Mesendoderm (in vitro differentiated cells): ENCODE measurements at regions not wholly inside any gene's neighbourhood (a gene's known extent, or its start where the extent isn't known, plus 50 kb on each side); places are given as distances from the start of the nearest gene placed in this dataset.
A peak's percentile ranks its signal among the peaks of the same experiment; 100 is the strongest.

Source experiments
- DNase-seq: peaks from one replicate; pipeline ENCODE4 v3.0.0; 2013
- H2AK5ac ChIP-seq: 2 replicates; pipeline ENCODE4 v1.6.1; 2013; ENCODE audit warnings: low read length, inconsistent platforms
- H2BK120ac ChIP-seq: 2 replicates; pipeline ENCODE4 v1.6.1; 2013; ENCODE audit warnings: low read depth, mild to moderate bottlenecking, low read length, moderate library complexity, mixed read lengths
- H2BK15ac ChIP-seq: replicated peaks from 2 replicates; pipeline ENCODE4 v1.6.1; 2013; ENCODE audit warnings: low read depth, mild to moderate bottlenecking, moderate library complexity
- H2BK5ac ChIP-seq: 2 replicates; pipeline ENCODE4 v1.6.1; 2013; ENCODE audit warnings: low read length, inconsistent platforms
- H3K18ac ChIP-seq: 2 replicates; pipeline ENCODE4 v1.6.1; 2013; ENCODE audit warnings: mild to moderate bottlenecking, low read length, mixed read lengths
- H3K23ac ChIP-seq: one replicate; pipeline ENCODE4 v1.6.1; 2013; ENCODE audit warnings: low read length
- H3K27ac ChIP-seq: 2 replicates; pipeline ENCODE4 v1.5.1; 2013; ENCODE audit warnings: low read depth, mild to moderate bottlenecking, inconsistent platforms, low read length, moderate library complexity
- H3K27me3 ChIP-seq: 2 replicates; pipeline ENCODE4 v1.6.1; 2013; ENCODE audit warnings: low read length, control low read depth, mild to moderate bottlenecking, inconsistent platforms; ENCODE audit not compliant: insufficient read depth, poor library complexity
- H3K36me3 ChIP-seq: 2 replicates; pipeline ENCODE4 v1.6.1; 2013; ENCODE audit warnings: low read length, inconsistent platforms; ENCODE audit not compliant: control insufficient read depth, insufficient read depth
- H3K4ac ChIP-seq: one replicate; pipeline ENCODE4 v1.6.1; 2013; ENCODE audit warnings: low read depth, mild to moderate bottlenecking, low read length, moderate library complexity
- H3K4me1 ChIP-seq: 2 replicates; pipeline ENCODE4 v1.6.1; 2013; ENCODE audit warnings: low read depth, low read length, inconsistent platforms; ENCODE audit not compliant: control insufficient read depth
- H3K4me2 ChIP-seq: 2 replicates; pipeline ENCODE4 v1.6.1; 2013; ENCODE audit warnings: low read length
- H3K4me3 ChIP-seq: 2 replicates; pipeline ENCODE4 v1.5.1; 2013; ENCODE audit warnings: mild to moderate bottlenecking, low read length
- H3K56ac ChIP-seq: one replicate; pipeline ENCODE4 v1.6.1; 2013; ENCODE audit warnings: low read length
- H3K79me1 ChIP-seq: 2 replicates; pipeline ENCODE4 v1.6.1; 2013; ENCODE audit warnings: low read length, inconsistent platforms
- H3K79me2 ChIP-seq: 2 replicates; pipeline ENCODE4 v1.6.1; 2013; ENCODE audit warnings: mild to moderate bottlenecking, low read length; ENCODE audit not compliant: control insufficient read depth, insufficient read depth
- H3K9ac ChIP-seq: 2 replicates; pipeline ENCODE4 v1.6.1; 2013; ENCODE audit warnings: low read length, inconsistent platforms
- H4K5ac ChIP-seq: one replicate; pipeline ENCODE4 v1.6.1; 2013; ENCODE audit warnings: low read length
- H4K8ac ChIP-seq: one replicate; pipeline ENCODE4 v1.6.1; 2013; ENCODE audit warnings: low read depth, mild to moderate bottlenecking, control low read depth, low read length, moderate library complexity
- WGBS: extraction: QIAGEN DNeasy Blood & Tissue Kit; methylation state at CpG from one replicate; pipeline ENCODE4 v1.1.7; 2013; ENCODE audit warnings: low lambda C conversion rate, missing lambda C conversion rate; ENCODE audit not compliant: insufficient coverage; ENCODE audit errors: extremely low coverage; 5-methylcytosine and 5-hydroxymethylcytosine counted together

DNA sequence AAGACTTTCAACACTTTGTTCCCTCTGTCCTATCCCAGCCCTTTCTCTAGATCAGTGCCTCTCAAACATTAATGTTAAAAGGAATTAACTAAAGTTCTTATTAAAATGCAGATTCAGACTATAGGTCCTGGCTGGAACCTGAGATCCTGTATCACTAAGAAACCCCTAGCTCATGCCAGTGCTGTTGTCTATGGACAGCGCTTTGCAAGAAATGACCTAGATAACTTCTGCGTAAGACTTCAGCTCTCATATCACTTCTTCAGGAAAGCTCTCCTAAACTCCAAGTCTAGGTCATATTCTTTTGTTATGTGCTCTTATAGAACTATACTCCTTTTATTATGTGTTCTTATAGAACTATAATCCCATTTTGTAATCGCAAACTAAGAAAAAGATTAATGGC is 67.8 kb upstream of the CDIN1 start:
- H3K27me3 ChIP-seq: no peaks in the 10 kb centered on the region
- no CpG with 5 or more reads among the region's 3 CpGs for WGBS
- H3K36me3 ChIP-seq: no peaks in the 10 kb centered on the region
- H2BK5ac ChIP-seq: no peak overlapping the region
- no peak overlapping the region for H3K4me2 ChIP-seq
- H3K4ac ChIP-seq: no peak overlapping the region
- no peaks in the 10 kb centered on the region for H3K79me1 ChIP-seq
- H4K5ac ChIP-seq: no peak overlapping the region
- H2BK120ac ChIP-seq: no peak overlapping the region
- H3K79me2 ChIP-seq: no peaks in the 10 kb centered on the region
- H3K27ac ChIP-seq: no peak overlapping the region
- H3K23ac ChIP-seq: no peak overlapping the region
- H3K56ac ChIP-seq: no peak overlapping the region
- H2BK15ac ChIP-seq: no peak overlapping the region
- no peak overlapping the region for H3K4me3 ChIP-seq
- H3K18ac ChIP-seq: peak overlapping the region; percentile 7
- no peak for DNase-seq
- H3K4me1 ChIP-seq: no peaks in the 10 kb centered on the region
- H4K8ac ChIP-seq: no peak overlapping the region
- no peak overlapping the region for H2AK5ac ChIP-seq
- no peak overlapping the region for H3K9ac ChIP-seq

DNA sequence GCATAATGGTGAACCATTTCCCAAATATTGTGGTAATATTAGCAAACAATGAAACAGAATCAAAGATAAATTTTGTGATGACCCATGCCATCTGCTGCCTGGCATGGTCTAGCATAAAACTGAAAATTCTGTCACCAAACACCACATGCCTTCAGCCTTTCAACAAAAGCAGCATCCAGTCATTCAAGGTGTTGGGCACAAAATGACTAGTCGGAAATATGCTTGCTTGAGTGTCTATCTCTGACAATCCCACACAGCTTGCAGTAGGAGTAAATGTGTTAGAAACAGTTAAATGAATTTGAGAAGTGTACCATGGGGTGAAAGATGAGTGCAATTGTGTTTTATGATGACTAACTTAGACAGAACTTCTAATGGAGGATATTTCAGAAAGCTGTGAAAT is 61.7 kb upstream of the CDIN1 start:
- Histone ChIP-seq H3K4me1 (no peaks in the 10 kb centered on the region), H3K4me3 (no peak overlapping the region), H3K79me1 (no peaks in the 10 kb centered on the region), H3K36me3 (no peaks in the 10 kb centered on the region), H3K23ac (no peak overlapping the region), H3K56ac (no peak overlapping the region), H3K4me2 (no peak overlapping the region), H3K4ac (no peak overlapping the region), H3K18ac (no peak overlapping the region), H4K5ac (no peak overlapping the region), H2BK5ac (no peak overlapping the region), H2BK120ac (no peak overlapping the region), H2AK5ac (no peak overlapping the region), H3K27ac (no peak overlapping the region), H3K9ac (no peak overlapping the region), H2BK15ac (no peak overlapping the region), H3K27me3 (no peaks in the 10 kb centered on the region), H3K79me2 (no peaks in the 10 kb centered on the region), H4K8ac (no peak overlapping the region)
- WGBS: no CpG with 5 or more reads among the region's 1 CpG
- DNase-seq: no peak

DNA sequence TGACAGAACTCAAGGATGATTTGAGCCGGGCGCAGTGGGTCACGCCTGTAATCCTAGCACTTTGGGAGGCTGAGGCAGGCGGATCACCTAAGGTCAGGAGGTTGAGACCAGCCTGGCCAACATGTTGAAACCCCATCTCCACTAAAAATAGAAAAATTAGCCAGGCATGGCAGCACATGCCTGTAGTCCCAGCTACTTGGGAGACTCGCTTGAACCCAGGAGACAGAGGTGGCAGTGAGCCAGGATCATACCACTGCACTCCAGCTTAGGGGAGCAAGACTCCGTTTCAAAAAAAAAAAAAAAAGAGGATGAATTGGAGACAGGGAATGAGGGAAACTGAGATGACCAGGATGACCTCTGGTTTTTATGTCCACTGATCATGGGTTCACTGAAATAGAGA is 60.4 kb upstream of the CDIN1 start:
- Histone ChIP-seq H3K27me3 (no peaks in the 10 kb centered on the region), H2BK5ac (no peak overlapping the region), H3K9ac (no peak overlapping the region), H2AK5ac (no peak overlapping the region), H3K18ac (no peak overlapping the region), H3K36me3 (no peaks in the 10 kb centered on the region), H2BK120ac (no peak overlapping the region), H3K4ac (no peak overlapping the region), H3K23ac (no peak overlapping the region), H3K4me1 (no peaks in the 10 kb centered on the region), H3K27ac (no peak overlapping the region), H4K5ac (no peak overlapping the region), H2BK15ac (no peak overlapping the region), H4K8ac (no peak overlapping the region), H3K79me1 (no peaks in the 10 kb centered on the region), H3K4me3 (no peak overlapping the region), H3K56ac (no peak overlapping the region), H3K79me2 (no peaks in the 10 kb centered on the region), H3K4me2 (no peak overlapping the region)
- no CpG with 5 or more reads among the region's 6 CpGs for WGBS
- no peak for DNase-seq

DNA sequence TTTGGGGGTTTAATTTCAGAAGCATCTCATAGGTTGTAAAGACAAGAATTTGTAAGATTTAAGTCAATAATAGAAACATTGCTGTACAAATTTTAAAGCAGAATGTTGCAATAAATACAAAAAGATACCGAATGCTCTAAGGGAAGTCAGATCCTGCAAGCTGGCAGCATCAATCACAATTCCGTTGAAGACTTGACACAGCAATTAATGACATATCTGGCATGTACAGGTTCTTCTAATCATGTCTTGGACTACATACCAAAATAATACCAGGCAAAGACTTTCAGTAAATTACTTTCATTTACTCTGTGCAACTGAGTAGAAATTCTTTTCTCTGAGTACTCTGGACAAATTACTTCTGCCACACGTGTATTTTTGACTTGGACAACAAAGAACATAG is 54.0 kb upstream of the CDIN1 start:
- H3K36me3 ChIP-seq: no peaks in the 10 kb centered on the region
- no peak overlapping the region for H3K4me2 ChIP-seq
- H3K79me2 ChIP-seq: no peaks in the 10 kb centered on the region
- no peak overlapping the region for H4K5ac ChIP-seq
- no peak for DNase-seq
- H3K4me3 ChIP-seq: no peak overlapping the region
- no peak overlapping the region for H4K8ac ChIP-seq
- WGBS: no CpG with 5 or more reads among the region's 3 CpGs
- H2BK15ac ChIP-seq: no peak overlapping the region
- no peaks in the 10 kb centered on the region for H3K79me1 ChIP-seq
- no peak overlapping the region for H3K56ac ChIP-seq
- no peak overlapping the region for H2BK5ac ChIP-seq
- no peak overlapping the region for H3K18ac ChIP-seq
- no peaks in the 10 kb centered on the region for H3K4me1 ChIP-seq
- no peaks in the 10 kb centered on the region for H3K27me3 ChIP-seq
- H2BK120ac ChIP-seq: no peak overlapping the region
- no peak overlapping the region for H2AK5ac ChIP-seq
- H3K27ac ChIP-seq: no peak overlapping the region
- H3K9ac ChIP-seq: no peak overlapping the region
- H3K23ac ChIP-seq: no peak overlapping the region
- H3K4ac ChIP-seq: no peak overlapping the region

DNA sequence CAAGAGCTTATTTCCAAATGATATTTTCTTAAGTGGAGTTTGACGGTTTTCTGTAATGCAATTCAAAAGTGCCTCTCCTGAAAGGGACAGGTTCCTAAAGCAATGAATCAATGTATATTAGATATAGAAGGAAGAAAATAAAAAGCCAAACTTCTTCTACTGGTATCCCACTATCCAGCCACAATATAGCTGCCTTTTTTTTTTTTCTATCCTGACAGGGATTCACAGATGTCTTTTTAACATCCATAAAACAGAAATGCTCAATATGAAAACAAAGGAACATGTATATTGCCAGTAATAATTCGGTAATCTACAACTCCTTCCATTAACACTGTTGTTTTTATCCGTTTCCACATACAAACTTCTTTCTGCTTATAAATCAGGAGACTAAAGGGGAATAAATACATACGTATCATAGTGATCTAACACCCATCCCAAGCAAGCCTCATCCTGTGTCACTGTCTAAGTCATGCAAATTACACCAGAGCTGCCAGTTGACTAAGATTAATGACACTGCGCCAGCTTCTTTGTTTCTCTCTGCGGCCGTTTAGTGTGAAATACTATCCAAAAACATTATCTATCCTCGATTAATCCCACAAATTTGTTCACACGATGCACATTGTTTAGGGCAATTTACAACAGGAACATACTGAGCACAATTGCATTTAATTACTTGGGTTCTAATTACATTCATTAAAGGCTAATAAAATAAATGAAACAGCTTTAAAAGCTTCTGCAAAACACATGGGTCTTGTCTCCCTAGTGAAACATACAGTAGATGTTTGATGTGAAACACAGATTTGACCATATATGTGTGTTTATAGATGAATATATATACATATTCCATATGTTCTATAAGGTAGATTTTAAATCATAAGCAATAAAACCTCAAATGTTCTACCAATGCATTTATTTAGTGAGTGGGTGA is 51.9 kb upstream of the CDIN1 start:
- no peak overlapping the region for H4K5ac ChIP-seq
- H4K8ac ChIP-seq: no peak overlapping the region
- no peaks in the 10 kb centered on the region for H3K79me1 ChIP-seq
- H3K23ac ChIP-seq: no peak overlapping the region
- H3K79me2 ChIP-seq: no peaks in the 10 kb centered on the region
- WGBS: no CpG with 5 or more reads among the region's 9 CpGs
- H3K56ac ChIP-seq: no peak overlapping the region
- H3K27me3 ChIP-seq: no peaks in the 10 kb centered on the region
- DNase-seq: no peak
- H3K4me1 ChIP-seq: no peaks in the 10 kb centered on the region
- H3K36me3 ChIP-seq: no peaks in the 10 kb centered on the region
- H2AK5ac ChIP-seq: no peak overlapping the region
- no peak overlapping the region for H3K4ac ChIP-seq
- H2BK120ac ChIP-seq: no peak overlapping the region
- no peak overlapping the region for H3K27ac ChIP-seq
- H3K4me2 ChIP-seq: no peak overlapping the region
- no peak overlapping the region for H2BK5ac ChIP-seq
- no peak overlapping the region for H3K18ac ChIP-seq
- no peak overlapping the region for H2BK15ac ChIP-seq
- no peak overlapping the region for H3K9ac ChIP-seq
- H3K4me3 ChIP-seq: no peak overlapping the region
